ENCODE measurements at regions not wholly inside any gene's neighbourhood (a gene's known extent, or its start where the extent isn't known, plus 50 kb on each side); places are given as distances from the start of the nearest gene placed in this dataset.

DNA sequence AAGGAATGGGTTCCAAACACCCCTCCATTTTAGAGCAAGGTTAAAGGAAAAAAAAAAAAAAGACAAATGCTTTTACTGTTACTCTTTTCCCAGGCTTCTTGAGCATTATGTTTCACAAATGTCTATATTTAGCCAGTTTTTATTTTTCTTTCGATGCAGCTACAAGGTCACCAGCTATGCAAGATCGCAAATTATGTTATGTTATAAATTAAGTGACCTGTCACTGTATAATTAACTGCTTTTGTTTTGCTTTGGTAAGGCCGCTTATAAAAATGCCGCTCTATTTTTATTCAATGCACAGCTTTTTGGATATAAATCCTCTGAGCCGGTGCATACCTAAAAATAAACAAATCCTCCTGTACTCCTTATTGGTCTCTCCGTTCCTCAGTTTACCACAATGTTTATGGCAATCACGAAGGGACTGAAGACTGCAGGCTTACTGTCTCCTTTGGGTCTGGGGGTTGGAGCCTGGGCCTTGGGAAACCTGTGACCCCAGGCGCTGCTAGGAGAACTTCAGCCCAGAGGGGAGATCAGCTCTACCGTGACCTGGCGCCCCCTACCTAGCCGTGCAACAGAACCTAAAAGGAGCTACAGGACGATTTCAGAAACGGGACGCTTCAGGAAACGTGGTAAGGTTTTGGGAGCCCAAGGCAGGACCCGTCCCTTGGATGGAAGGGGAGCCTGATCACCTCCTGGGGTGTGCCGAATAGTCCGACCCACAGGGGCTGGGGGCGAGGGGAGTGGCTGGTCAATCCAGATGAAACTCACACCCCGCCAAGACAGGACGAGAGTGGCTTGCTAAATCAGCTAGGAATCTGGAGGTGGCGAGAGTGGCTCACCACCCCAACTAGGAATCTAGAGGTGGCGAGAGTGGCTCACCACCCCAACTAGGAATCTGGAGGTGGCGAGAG is 101.2 kb upstream of the CD55 start:
- no peak overlapping the region for H3K27ac ChIP-seq
- TF ChIP-seq ZFX (IDR thresholded peaks at IDR 0.05) = no peak
- no peak for TF ChIP-seq CTCF (conservative IDR thresholded peaks at IDR 0.05)

- TF ChIP-seq CTCF (conservative IDR thresholded peaks at IDR 0.05) (no peak), ZFX (IDR thresholded peaks at IDR 0.05) (no peak)
- no peak overlapping the region for H3K27ac ChIP-seq
Observed at GRCh38 chr1:207221934-207222351, 99.5 kb upstream of the CD55 start.

DNA sequence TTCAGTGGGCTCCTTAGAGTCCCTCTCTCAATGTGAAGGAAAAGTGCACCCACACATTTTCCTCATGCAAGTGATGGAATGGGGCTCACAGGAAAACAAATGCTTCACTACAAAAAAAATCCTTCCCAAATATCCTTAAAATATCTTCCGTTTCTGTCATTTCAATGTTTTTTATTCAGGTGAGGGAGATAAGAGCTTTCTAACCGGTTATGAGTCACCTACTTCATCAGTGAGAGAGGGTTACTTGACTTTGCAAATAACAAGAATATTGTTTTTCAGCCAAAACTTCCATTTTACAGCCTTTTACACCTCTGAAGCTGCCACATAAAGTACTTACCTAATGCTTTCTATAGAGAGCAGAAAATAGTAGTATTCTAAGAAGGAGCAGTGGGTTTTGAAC is 98.3 kb upstream of the CD55 start:
- H3K27ac ChIP-seq = no peak overlapping the region
- TF ChIP-seq ZFX (IDR thresholded peaks at IDR 0.05) (no peak), CTCF (conservative IDR thresholded peaks at IDR 0.05) (no peak)

GRCh38 chr1:207224666-207225065 is 96.8 kb upstream of the CD55 start:
- no peak for TF ChIP-seq CTCF (conservative IDR thresholded peaks at IDR 0.05)
- no peak for TF ChIP-seq ZFX (IDR thresholded peaks at IDR 0.05)
- no peak overlapping the region for H3K27ac ChIP-seq

- TF ChIP-seq CTCF (conservative IDR thresholded peaks at IDR 0.05) (no peak), ZFX (IDR thresholded peaks at IDR 0.05) (no peak)
- H3K27ac ChIP-seq = no peak overlapping the region
Observed at GRCh38 chr1:207227131-207227630, 94.3 kb upstream of the CD55 start.

DNA sequence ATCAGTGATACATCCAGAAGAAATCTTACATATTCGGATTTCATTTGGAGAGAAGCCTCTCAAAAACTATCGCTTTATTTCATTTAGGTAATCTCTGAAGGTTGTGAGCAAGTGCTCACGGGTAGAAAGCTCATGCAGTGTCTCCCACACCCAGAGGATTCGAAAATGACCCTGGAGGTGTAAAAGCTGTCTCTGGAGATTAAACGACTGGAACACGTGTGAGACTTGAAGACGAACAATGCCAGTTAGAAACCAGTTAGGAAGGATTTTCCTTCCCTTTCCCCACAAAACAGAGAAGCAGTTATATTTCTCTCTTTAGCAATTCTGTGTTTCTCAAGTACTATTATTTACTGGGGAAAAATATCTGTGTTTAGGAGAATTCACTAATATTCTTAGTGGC is 92.5 kb upstream of the CD55 start:
- no peak overlapping the region for H3K27ac ChIP-seq
- TF ChIP-seq ZFX (IDR thresholded peaks at IDR 0.05) (no peak), CTCF (conservative IDR thresholded peaks at IDR 0.05) (no peak)

DNA sequence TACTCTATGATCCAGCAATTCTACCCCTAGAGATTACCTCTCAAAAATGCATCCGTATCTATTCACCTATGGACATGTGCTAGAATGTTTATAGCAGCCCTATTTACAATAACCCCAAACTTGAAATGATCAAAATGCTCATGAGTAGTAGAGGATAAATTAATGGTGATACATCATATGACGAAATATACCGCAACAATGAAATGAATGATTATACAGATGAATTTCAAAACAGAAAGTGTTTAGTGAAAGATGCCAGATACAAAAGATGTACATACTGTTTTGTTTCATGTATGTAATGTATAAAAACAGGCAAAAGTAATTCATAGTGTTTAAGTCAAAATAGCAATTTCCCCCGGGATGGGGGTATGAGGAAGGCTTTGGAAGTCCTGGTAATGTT is 91.0 kb upstream of the CD55 start:
- TF ChIP-seq CTCF (conservative IDR thresholded peaks at IDR 0.05) (no peak), ZFX (IDR thresholded peaks at IDR 0.05) (no peak)
- no peak overlapping the region for H3K27ac ChIP-seq
